GM23338 (cell line): ENCODE measurements at regions not wholly inside any gene's neighbourhood (a gene's known extent, or its start where the extent isn't known, plus 50 kb on each side); places are given as distances from the start of the nearest gene placed in this dataset.

Experiments used
- ATAC-seq: fragments of 200-7000 bp; cut with Tn5 transposase; 3 replicates; pipeline ENCODE4 v1.9.1; 2020
- DNase-seq: peaks from one replicate; pipeline ENCODE4 v3.0.0-alpha.2; 2015; ENCODE audit warnings: low spot score
- H2AFZ ChIP-seq: fragments of 200-600 bp; sonication (generic); 2 replicates; pipeline ENCODE4 v1.8.0; 2016; ENCODE audit warnings: antibody characterized with exemption, mild to moderate bottlenecking, moderate library complexity
- H3F3A ChIP-seq: fragments of 200-600 bp; sonication (generic); replicated peaks from 2 replicates; pipeline ENCODE4 v1.8.0; 2017; ENCODE audit warnings: antibody characterized with exemption, mixed run types, low read depth
- H3K27ac ChIP-seq: fragments of 200-600 bp; sonication (generic); 2 replicates; pipeline ENCODE4 v1.6.1; 2016; ENCODE audit warnings: low read depth
- H3K27me3 ChIP-seq: fragments of 200-600 bp; sonication (generic); 2 replicates; pipeline ENCODE4 v1.8.0; 2016; ENCODE audit warnings: mild to moderate bottlenecking, mixed run types, moderate library complexity; ENCODE audit not compliant: insufficient read depth
- H3K36me3 ChIP-seq: fragments of 200-600 bp; sonication (generic); 2 replicates; pipeline ENCODE4 v1.8.0; 2016; ENCODE audit warnings: mild to moderate bottlenecking; ENCODE audit not compliant: insufficient read depth
- H3K4me1 ChIP-seq: fragments of 200-600 bp; sonication (generic); 2 replicates; pipeline ENCODE4 v1.8.0; 2016; ENCODE audit warnings: mild to moderate bottlenecking, moderate library complexity; ENCODE audit not compliant: insufficient read depth
- H3K4me2 ChIP-seq: fragments of 200-600 bp; sonication (generic); 2 replicates; pipeline ENCODE4 v1.7.1; 2017; ENCODE audit warnings: mixed run types
- H3K4me3 ChIP-seq: fragments of 200-600 bp; sonication (generic); 2 replicates; pipeline ENCODE4 v1.6.1; 2016; ENCODE audit warnings: mixed run types
- H3K79me2 ChIP-seq: fragments of 200-600 bp; sonication (generic); replicated peaks from 2 replicates; pipeline ENCODE4 v1.8.0; 2017; ENCODE audit warnings: mild to moderate bottlenecking; ENCODE audit not compliant: insufficient read depth
- H3K9me2 ChIP-seq: fragments of 200-600 bp; sonication (generic); 2 replicates; pipeline ENCODE4 v1.8.0; 2017; ENCODE audit not compliant: insufficient read depth
- H4K20me1 ChIP-seq: fragments of 200-600 bp; sonication (generic); replicated peaks from 2 replicates; pipeline ENCODE4 v1.8.0; 2017; ENCODE audit warnings: mild to moderate bottlenecking; ENCODE audit not compliant: insufficient read depth
- H3K27ac Mint-ChIP-seq: 2 replicates; pipeline ENCODE4 v1.8.0; 2020; ENCODE audit warnings: inconsistent platforms, mild to moderate bottlenecking, moderate library complexity, mixed read lengths
- H3K27me3 Mint-ChIP-seq: 3 replicates; pipeline ENCODE4 v1.8.0; 2022; ENCODE audit warnings: low read depth, mild to moderate bottlenecking, moderate library complexity, mixed read lengths, inconsistent platforms; ENCODE audit not compliant: insufficient read depth, poor library complexity
- H3K36me3 Mint-ChIP-seq: 3 replicates; pipeline ENCODE4 v1.8.0; 2021; ENCODE audit warnings: low read depth, mild to moderate bottlenecking, inconsistent platforms, moderate library complexity, mixed read lengths
- H3K4me1 Mint-ChIP-seq: 3 replicates; pipeline ENCODE4 v1.8.0; 2020; ENCODE audit warnings: mild to moderate bottlenecking, inconsistent platforms, mixed read lengths
- H3K4me3 Mint-ChIP-seq: 3 replicates; pipeline ENCODE4 v1.8.0; 2021; ENCODE audit warnings: moderate library complexity, mild to moderate bottlenecking, inconsistent platforms, mixed read lengths
- H3K9me3 Mint-ChIP-seq: 3 replicates; pipeline ENCODE4 v1.8.0; 2020; ENCODE audit warnings: moderate library complexity, mild to moderate bottlenecking, inconsistent platforms, mixed read lengths
- CREB1 ChIP-seq: fragments of 250-450 bp; sonication (Bioruptor Pico); IDR thresholded peaks from 2 replicates; pipeline ENCODE4 v1.5.0; 2020; ENCODE audit warnings: low read depth, mild to moderate bottlenecking, moderate library complexity
- EZH2 ChIP-seq: fragments of 200-600 bp; sonication (generic); IDR thresholded peaks from one replicate; pipeline ENCODE4 v1.8.0; 2017; ENCODE audit warnings: antibody characterized with exemption, mild to moderate bottlenecking, low read depth; ENCODE audit not compliant: unreplicated experiment
- EZH2phosphoT487 ChIP-seq: fragments of 200-600 bp; sonication (generic); IDR thresholded peaks from one replicate; pipeline ENCODE4 v1.8.1; 2018; ENCODE audit warnings: antibody characterized with exemption; ENCODE audit not compliant: unreplicated experiment
- JUNB ChIP-seq: IDR thresholded peaks from one replicate; pipeline ENCODE4 v1.6.1; 2016; ENCODE audit warnings: antibody characterized with exemption; ENCODE audit not compliant: unreplicated experiment
- NANOG ChIP-seq: IDR thresholded peaks from 2 replicates; pipeline ENCODE4 v1.6.1; 2016; ENCODE audit warnings: antibody characterized with exemption, borderline replicate concordance
- POLR2AphosphoS5 ChIP-seq: IDR thresholded peaks from 2 replicates; pipeline ENCODE4 v1.6.1; 2016; ENCODE audit warnings: antibody characterized with exemption, low read depth
- STAT1 ChIP-seq: IDR thresholded peaks from one replicate; pipeline ENCODE4 v1.6.1; 2016; ENCODE audit warnings: antibody characterized with exemption; ENCODE audit not compliant: unreplicated experiment
- ZNF114 ChIP-seq: fragments of 250-450 bp; sonication (Bioruptor Pico); IDR thresholded peaks from 2 replicates; pipeline ENCODE4 v1.5.0; 2020; ENCODE audit warnings: mild to moderate bottlenecking, moderate library complexity
- ZNF331 ChIP-seq: fragments of 250-450 bp; sonication (Bioruptor Pico); IDR thresholded peaks from 2 replicates; pipeline ENCODE4 v1.5.0; 2020; ENCODE audit warnings: low read depth, mild to moderate bottlenecking, moderate library complexity
- TF ChIP-seq, protein P1 (sequence below): fragments of 250-450 bp; sonication (Bioruptor Pico); IDR thresholded peaks from 2 replicates; pipeline ENCODE4 v1.5.0; 2020; ENCODE audit warnings: mild to moderate bottlenecking, moderate library complexity
- TF ChIP-seq, protein P2 (sequence below), 2 experiments: fragments of 200-600 bp in 1 of 2; sonication (generic) in 1 of 2; conservative IDR thresholded peaks; 2 replicates each; pipeline versions ENCODE4 v1.5.1 to v1.6.1; 2016 to 2017; ENCODE audit warnings: antibody characterized with exemption in 2 of 2, low read depth in 2 of 2, mild to moderate bottlenecking in 2 of 2, moderate library complexity in 1 of 2
- TF ChIP-seq, protein P3 (sequence below): IDR thresholded peaks from one replicate; pipeline ENCODE4 v1.6.1; 2018; ENCODE audit warnings: antibody characterized with exemption; ENCODE audit not compliant: unreplicated experiment
- TF ChIP-seq, protein P4 (sequence below): IDR thresholded peaks from 2 replicates; pipeline ENCODE4 v1.6.1; 2016; ENCODE audit warnings: antibody characterized with exemption

DNA sequence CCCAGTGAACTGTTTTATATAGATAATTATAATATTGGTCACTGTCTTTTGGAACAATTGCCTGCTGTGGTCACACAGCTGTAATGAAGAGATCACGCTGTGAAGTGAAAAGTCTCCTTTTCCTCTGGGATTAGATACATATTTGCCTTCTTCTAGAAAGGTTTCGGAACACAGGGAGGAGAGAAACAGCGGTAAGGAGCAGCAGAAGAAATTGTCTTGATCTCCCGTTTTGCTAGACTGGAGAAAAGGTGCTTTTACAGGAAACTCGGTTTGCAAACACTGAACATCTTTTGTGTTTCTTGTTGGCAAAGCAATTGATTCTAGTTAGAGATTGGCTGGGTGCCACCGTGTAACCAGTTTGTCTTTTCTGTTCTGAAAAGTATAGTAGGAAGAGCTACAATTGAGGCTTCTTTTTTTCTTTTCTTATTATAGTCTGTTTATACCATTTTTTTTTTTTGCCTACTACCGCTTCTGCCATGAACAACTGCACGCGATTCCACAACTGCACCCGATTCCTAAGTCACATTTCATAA lies 404.1 kb upstream of the ID4 start:
- H3K27ac ChIP-seq: no peak overlapping the region
- Mint-ChIP-seq H3K36me3 (no peaks in the 10 kb centered on the region), H3K27me3 (peaks cover 2% of the 10 kb centered on the region), H3K27ac (no peak overlapping the region), H3K4me1 (peaks cover 10% of the 10 kb centered on the region), H3K9me3 (no peaks in the 10 kb centered on the region), H3K4me3 (no peak overlapping the region)
- no peaks in the 10 kb centered on the region for H4K20me1 ChIP-seq
- no peak overlapping the region for H3K4me3 ChIP-seq
- peak overlapping the region; percentile 67; the same call in 1 of the 2 replicates for H2AFZ ChIP-seq
- H3K36me3 ChIP-seq: no peaks in the 10 kb centered on the region
- H3K9me2 ChIP-seq: no peaks in the 10 kb centered on the region
- H3K4me1 ChIP-seq: no peaks in the 10 kb centered on the region
- H3F3A ChIP-seq: no peaks in the 10 kb centered on the region
- no peaks in the 10 kb centered on the region for H3K27me3 ChIP-seq
- DNase-seq (no peak), ATAC-seq (no peak)
- no peak overlapping the region for H3K4me2 ChIP-seq
- TF ChIP-seq, protein P1, sequence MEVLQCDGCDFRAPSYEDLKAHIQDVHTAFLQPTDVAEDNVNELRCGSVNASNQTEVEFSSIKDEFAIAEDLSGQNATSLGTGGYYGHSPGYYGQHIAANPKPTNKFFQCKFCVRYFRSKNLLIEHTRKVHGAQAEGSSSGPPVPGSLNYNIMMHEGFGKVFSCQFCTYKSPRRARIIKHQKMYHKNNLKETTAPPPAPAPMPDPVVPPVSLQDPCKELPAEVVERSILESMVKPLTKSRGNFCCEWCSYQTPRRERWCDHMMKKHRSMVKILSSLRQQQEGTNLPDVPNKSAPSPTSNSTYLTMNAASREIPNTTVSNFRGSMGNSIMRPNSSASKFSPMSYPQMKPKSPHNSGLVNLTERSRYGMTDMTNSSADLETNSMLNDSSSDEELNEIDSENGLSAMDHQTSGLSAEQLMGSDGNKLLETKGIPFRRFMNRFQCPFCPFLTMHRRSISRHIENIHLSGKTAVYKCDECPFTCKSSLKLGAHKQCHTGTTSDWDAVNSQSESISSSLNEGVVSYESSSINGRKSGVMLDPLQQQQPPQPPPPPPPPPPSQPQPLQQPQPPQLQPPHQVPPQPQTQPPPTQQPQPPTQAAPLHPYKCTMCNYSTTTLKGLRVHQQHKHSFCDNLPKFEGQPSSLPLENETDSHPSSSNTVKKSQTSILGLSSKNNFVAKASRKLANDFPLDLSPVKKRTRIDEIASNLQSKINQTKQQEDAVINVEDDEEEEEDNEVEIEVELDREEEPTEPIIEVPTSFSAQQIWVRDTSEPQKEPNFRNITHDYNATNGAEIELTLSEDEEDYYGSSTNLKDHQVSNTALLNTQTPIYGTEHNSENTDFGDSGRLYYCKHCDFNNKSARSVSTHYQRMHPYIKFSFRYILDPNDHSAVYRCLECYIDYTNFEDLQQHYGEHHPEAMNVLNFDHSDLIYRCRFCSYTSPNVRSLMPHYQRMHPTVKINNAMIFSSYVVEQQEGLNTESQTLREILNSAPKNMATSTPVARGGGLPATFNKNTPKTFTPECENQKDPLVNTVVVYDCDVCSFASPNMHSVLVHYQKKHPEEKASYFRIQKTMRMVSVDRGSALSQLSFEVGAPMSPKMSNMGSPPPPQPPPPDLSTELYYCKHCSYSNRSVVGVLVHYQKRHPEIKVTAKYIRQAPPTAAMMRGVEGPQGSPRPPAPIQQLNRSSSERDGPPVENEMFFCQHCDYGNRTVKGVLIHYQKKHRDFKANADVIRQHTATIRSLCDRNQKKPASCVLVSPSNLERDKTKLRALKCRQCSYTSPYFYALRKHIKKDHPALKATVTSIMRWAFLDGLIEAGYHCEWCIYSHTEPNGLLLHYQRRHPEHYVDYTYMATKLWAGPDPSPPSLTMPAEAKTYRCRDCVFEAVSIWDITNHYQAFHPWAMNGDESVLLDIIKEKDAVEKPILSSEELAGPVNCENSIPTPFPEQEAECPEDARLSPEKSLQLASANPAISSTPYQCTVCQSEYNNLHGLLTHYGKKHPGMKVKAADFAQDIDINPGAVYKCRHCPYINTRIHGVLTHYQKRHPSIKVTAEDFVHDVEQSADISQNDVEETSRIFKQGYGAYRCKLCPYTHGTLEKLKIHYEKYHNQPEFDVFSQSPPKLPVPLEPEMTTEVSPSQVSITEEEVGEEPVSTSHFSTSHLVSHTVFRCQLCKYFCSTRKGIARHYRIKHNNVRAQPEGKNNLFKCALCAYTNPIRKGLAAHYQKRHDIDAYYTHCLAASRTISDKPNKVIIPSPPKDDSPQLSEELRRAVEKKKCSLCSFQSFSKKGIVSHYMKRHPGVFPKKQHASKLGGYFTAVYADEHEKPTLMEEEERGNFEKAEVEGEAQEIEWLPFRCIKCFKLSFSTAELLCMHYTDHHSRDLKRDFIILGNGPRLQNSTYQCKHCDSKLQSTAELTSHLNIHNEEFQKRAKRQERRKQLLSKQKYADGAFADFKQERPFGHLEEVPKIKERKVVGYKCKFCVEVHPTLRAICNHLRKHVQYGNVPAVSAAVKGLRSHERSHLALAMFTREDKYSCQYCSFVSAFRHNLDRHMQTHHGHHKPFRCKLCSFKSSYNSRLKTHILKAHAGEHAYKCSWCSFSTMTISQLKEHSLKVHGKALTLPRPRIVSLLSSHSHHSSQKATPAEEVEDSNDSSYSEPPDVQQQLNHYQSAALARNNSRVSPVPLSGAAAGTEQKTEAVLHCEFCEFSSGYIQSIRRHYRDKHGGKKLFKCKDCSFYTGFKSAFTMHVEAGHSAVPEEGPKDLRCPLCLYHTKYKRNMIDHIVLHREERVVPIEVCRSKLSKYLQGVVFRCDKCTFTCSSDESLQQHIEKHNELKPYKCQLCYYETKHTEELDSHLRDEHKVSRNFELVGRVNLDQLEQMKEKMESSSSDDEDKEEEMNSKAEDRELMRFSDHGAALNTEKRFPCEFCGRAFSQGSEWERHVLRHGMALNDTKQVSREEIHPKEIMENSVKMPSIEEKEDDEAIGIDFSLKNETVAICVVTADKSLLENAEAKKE (CRISPR knock-in tag): no peak
- TF ChIP-seq, protein P2, sequence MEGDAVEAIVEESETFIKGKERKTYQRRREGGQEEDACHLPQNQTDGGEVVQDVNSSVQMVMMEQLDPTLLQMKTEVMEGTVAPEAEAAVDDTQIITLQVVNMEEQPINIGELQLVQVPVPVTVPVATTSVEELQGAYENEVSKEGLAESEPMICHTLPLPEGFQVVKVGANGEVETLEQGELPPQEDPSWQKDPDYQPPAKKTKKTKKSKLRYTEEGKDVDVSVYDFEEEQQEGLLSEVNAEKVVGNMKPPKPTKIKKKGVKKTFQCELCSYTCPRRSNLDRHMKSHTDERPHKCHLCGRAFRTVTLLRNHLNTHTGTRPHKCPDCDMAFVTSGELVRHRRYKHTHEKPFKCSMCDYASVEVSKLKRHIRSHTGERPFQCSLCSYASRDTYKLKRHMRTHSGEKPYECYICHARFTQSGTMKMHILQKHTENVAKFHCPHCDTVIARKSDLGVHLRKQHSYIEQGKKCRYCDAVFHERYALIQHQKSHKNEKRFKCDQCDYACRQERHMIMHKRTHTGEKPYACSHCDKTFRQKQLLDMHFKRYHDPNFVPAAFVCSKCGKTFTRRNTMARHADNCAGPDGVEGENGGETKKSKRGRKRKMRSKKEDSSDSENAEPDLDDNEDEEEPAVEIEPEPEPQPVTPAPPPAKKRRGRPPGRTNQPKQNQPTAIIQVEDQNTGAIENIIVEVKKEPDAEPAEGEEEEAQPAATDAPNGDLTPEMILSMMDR (conservative IDR thresholded peaks at IDR 0.05; ENCODE audit: low read depth in 2 of 2): no peak
- TF ChIP-seq EZH2: no peak
- no peak for TF ChIP-seq NANOG
- no peak for TF ChIP-seq CREB1 (CRISPR knock-in tag)
- TF ChIP-seq POLR2AphosphoS5: no peak
- TF ChIP-seq EZH2phosphoT487: no peak
- TF ChIP-seq, protein P3, sequence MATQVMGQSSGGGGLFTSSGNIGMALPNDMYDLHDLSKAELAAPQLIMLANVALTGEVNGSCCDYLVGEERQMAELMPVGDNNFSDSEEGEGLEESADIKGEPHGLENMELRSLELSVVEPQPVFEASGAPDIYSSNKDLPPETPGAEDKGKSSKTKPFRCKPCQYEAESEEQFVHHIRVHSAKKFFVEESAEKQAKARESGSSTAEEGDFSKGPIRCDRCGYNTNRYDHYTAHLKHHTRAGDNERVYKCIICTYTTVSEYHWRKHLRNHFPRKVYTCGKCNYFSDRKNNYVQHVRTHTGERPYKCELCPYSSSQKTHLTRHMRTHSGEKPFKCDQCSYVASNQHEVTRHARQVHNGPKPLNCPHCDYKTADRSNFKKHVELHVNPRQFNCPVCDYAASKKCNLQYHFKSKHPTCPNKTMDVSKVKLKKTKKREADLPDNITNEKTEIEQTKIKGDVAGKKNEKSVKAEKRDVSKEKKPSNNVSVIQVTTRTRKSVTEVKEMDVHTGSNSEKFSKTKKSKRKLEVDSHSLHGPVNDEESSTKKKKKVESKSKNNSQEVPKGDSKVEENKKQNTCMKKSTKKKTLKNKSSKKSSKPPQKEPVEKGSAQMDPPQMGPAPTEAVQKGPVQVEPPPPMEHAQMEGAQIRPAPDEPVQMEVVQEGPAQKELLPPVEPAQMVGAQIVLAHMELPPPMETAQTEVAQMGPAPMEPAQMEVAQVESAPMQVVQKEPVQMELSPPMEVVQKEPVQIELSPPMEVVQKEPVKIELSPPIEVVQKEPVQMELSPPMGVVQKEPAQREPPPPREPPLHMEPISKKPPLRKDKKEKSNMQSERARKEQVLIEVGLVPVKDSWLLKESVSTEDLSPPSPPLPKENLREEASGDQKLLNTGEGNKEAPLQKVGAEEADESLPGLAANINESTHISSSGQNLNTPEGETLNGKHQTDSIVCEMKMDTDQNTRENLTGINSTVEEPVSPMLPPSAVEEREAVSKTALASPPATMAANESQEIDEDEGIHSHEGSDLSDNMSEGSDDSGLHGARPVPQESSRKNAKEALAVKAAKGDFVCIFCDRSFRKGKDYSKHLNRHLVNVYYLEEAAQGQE: no peak
- no peak for TF ChIP-seq ZNF331 (CRISPR knock-in tag)
- no peak for TF ChIP-seq ZNF114 (CRISPR knock-in tag)
- TF ChIP-seq, protein P4, sequence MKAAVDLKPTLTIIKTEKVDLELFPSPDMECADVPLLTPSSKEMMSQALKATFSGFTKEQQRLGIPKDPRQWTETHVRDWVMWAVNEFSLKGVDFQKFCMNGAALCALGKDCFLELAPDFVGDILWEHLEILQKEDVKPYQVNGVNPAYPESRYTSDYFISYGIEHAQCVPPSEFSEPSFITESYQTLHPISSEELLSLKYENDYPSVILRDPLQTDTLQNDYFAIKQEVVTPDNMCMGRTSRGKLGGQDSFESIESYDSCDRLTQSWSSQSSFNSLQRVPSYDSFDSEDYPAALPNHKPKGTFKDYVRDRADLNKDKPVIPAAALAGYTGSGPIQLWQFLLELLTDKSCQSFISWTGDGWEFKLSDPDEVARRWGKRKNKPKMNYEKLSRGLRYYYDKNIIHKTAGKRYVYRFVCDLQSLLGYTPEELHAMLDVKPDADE: no peak
- no peak for TF ChIP-seq STAT1
- no peak for TF ChIP-seq JUNB
- H3K79me2 ChIP-seq: no peaks in the 10 kb centered on the region
